GM12878 (cell line): ENCODE measurements at regions not wholly inside any gene's neighbourhood (a gene's known extent, or its start where the extent isn't known, plus 50 kb on each side); places are given as distances from the start of the nearest gene placed in this dataset.

ENCODE experiments used
- ATAC-seq: fragments of 200-7000 bp; cut with Tn5 transposase; 3 replicates; pipeline ENCODE4 v1.9.1; 2020; ENCODE audit warnings: mild to moderate bottlenecking, moderate library complexity
- BruUV-seq: library from RNA; stranded (reverse); fragments of 400-500 nt; replicated peaks from 2 replicates; lab custom pipeline; 2021; lab: Mats Ljungman, UMichigan
- CTCF ChIA-PET: fragments of 300-600 bp; sonication (Branson Sonifier 250); formaldehyde crosslinking; extraction: SDS; loops from one replicate; lab custom pipeline; 2021; ENCODE audit warnings: inconsistent platforms; lab: Yijun Ruan, JAX
- POLR2A ChIA-PET: fragments of 350-600 bp; formaldehyde crosslinking; extraction: SDS; loops from one replicate; lab custom pipeline; 2021; ENCODE audit warnings: inconsistent platforms; lab: Charles Lee
- RAD21 ChIA-PET: fragments of 300-600 bp; sonication (Branson Sonifier 250); formaldehyde crosslinking; loops from one replicate; lab custom pipeline; 2023; ENCODE audit warnings: antibody characterized with exemption; ENCODE audit not compliant: unreplicated experiment; lab: Charles Lee
- SMC1A ChIA-PET: fragments of 300-600 bp; sonication (Branson Sonifier 250); formaldehyde crosslinking; loops from one replicate; lab custom pipeline; 2023; ENCODE audit not compliant: unreplicated experiment, uncharacterized antibody; lab: Charles Lee
- DNase-seq: peaks from one replicate; pipeline ENCODE4 v3.0.0-alpha.2; 2011; ENCODE audit warnings: low read depth, low spot score
- FAIRE-seq: peaks from 3 replicates; lab custom pipeline; 2011; peaks lifted over from hg19 to GRCh38; lab: Jason Lieb, UNC
- H2AFZ ChIP-seq: 2 replicates; pipeline ENCODE4 v1.6.0; 2011; ENCODE audit warnings: low read depth, low read length, control low read depth; ENCODE audit not compliant: control insufficient read depth
- H3K27ac ChIP-seq: 2 replicates; pipeline ENCODE4 v1.5.1; 2011; ENCODE audit warnings: control low read depth; ENCODE audit not compliant: control insufficient read depth, insufficient read depth
- H3K27me3 ChIP-seq, 2 experiments: replicated peaks in 1 of 2; 2 replicates each; pipeline versions ENCODE4 v1.6.0 to v1.6.1; 2011; ENCODE audit warnings: low read length in 1 of 2; ENCODE audit not compliant: control insufficient read depth in 2 of 2, insufficient read depth in 2 of 2
- H3K36me3 ChIP-seq, 2 experiments: 2 replicates each; pipeline ENCODE4 v1.5.1; 2011; ENCODE audit warnings: low read length in 1 of 2; ENCODE audit not compliant: control insufficient read depth in 2 of 2, insufficient read depth in 2 of 2
- H3K4me1 ChIP-seq: 2 replicates; pipeline ENCODE4 v1.6.1; 2011; ENCODE audit warnings: mild to moderate bottlenecking, low read length, moderate library complexity, mixed read lengths; ENCODE audit not compliant: control insufficient read depth, insufficient read depth
- H3K4me2 ChIP-seq: 2 replicates; pipeline ENCODE4 v1.6.0; 2011; ENCODE audit warnings: control low read depth; ENCODE audit not compliant: control insufficient read depth, insufficient read depth
- H3K4me3 ChIP-seq: fragments of 200-600 bp; sonication (generic); 2 replicates; pipeline ENCODE4 v1.5.1; 2016
- H3K79me2 ChIP-seq: 2 replicates; pipeline ENCODE4 v1.6.0; 2011; ENCODE audit warnings: low read length; ENCODE audit not compliant: control insufficient read depth, insufficient read depth
- H3K9ac ChIP-seq: 2 replicates; pipeline ENCODE4 v1.8.0; 2011; ENCODE audit warnings: low read length, control low read depth, mixed read lengths; ENCODE audit not compliant: control insufficient read depth, insufficient read depth
- H3K9me3 ChIP-seq: replicated peaks from 3 replicates; pipeline ENCODE4 v1.5.1; 2011; ENCODE audit warnings: mild to moderate bottlenecking, low read length; ENCODE audit not compliant: control insufficient read depth, insufficient read depth
- H4K20me1 ChIP-seq: 2 replicates; pipeline ENCODE4 v1.6.0; 2011; ENCODE audit not compliant: control insufficient read depth, insufficient read depth
- CHD2 ChIP-seq: IDR thresholded peaks from 2 replicates; pipeline ENCODE4 v1.6.1; 2011; ENCODE audit warnings: low read depth, low read length, improper control_type of control experiment, borderline replicate concordance
- ELK1 ChIP-seq: IDR thresholded peaks from 2 replicates; pipeline ENCODE4 v1.6.1; 2012; ENCODE audit warnings: low read depth, low read length, improper control_type of control experiment
- JUND ChIP-seq: IDR thresholded peaks from 2 replicates; pipeline ENCODE4 v1.6.1; 2012; ENCODE audit warnings: low read depth, mild to moderate bottlenecking, low read length, improper control_type of control experiment, moderate library complexity
- MEF2A ChIP-seq: IDR thresholded peaks from 2 replicates; pipeline ENCODE4 v1.6.1; 2011; ENCODE audit warnings: low read depth, mild to moderate bottlenecking, low read length, moderate library complexity; ENCODE audit not compliant: insufficient read depth
- MYB ChIP-seq: fragments of 150-350 bp; IDR thresholded peaks from 2 replicates; pipeline ENCODE4 v1.6.1; 2014; ENCODE audit warnings: mild to moderate bottlenecking, low read depth, low read length, borderline replicate concordance
- NR2C1 ChIP-seq: fragments of 450-650 bp; IDR thresholded peaks from 2 replicates; pipeline ENCODE4 v1.6.1; 2017; ENCODE audit warnings: antibody characterized with exemption, mild to moderate bottlenecking, moderate library complexity
- SMC3 ChIP-seq: IDR thresholded peaks from 2 replicates; pipeline ENCODE4 v1.6.1; 2011; ENCODE audit warnings: low read length, improper control_type of control experiment, borderline replicate concordance
- SUZ12 ChIP-seq: fragments of 200-600 bp; sonication (generic); IDR thresholded peaks from one replicate; pipeline ENCODE4 v1.6.1; 2018; ENCODE audit warnings: antibody characterized with exemption, mild to moderate bottlenecking; ENCODE audit not compliant: unreplicated experiment
- WGBS: methylation state at CpG from one replicate; pipeline ENCODE4 v1.1.6; 2016; ENCODE audit warnings: low lambda C conversion rate; ENCODE audit not compliant: insufficient replicate concordance, insufficient coverage; ENCODE audit errors: missing lambda C conversion rate; 5-methylcytosine and 5-hydroxymethylcytosine counted together
- in situ Hi-C: fragments of 300-500 bp; cut with MboI; formaldehyde crosslinking; loops from 9 replicates; pipeline ENCODE4 v1.14.3; 2018; ENCODE audit warnings: mixed read lengths
- intact Hi-C: fragments of 100-400 bp; cut with micrococcal nuclease; formaldehyde crosslinking; loops from one replicate; pipeline ENCODE4 v1.14.2; 2022; ENCODE audit not compliant: unreplicated experiment
- TF ChIP-seq, protein P1 (sequence below), 3 experiments: IDR thresholded peaks in 2 of 3; conservative IDR thresholded peaks in 1 of 3; 2 replicates each; pipeline ENCODE4 v1.5.1; 2011; ENCODE audit warnings: low read depth in 3 of 3, low read length in 3 of 3, mild to moderate bottlenecking in 3 of 3, control low read depth in 2 of 3, moderate library complexity in 2 of 3, inconsistent platforms in 1 of 3, mixed read lengths in 1 of 3; ENCODE audit not compliant: control insufficient read depth in 2 of 3, insufficient read depth in 1 of 3; ENCODE audit errors: extremely low read depth in 1 of 3
- TF ChIP-seq, protein P2 (sequence below): fragments of 450-650 bp; formaldehyde crosslinking; IDR thresholded peaks from 2 replicates; pipeline ENCODE4 v1.4.0; 2020; ENCODE audit warnings: mild to moderate bottlenecking, moderate library complexity
- TF ChIP-seq, protein P3 (sequence below): fragments of 150-350 bp; IDR thresholded peaks from 2 replicates; pipeline ENCODE4 v1.6.1; 2016; ENCODE audit warnings: low read depth, low read length

DNA sequence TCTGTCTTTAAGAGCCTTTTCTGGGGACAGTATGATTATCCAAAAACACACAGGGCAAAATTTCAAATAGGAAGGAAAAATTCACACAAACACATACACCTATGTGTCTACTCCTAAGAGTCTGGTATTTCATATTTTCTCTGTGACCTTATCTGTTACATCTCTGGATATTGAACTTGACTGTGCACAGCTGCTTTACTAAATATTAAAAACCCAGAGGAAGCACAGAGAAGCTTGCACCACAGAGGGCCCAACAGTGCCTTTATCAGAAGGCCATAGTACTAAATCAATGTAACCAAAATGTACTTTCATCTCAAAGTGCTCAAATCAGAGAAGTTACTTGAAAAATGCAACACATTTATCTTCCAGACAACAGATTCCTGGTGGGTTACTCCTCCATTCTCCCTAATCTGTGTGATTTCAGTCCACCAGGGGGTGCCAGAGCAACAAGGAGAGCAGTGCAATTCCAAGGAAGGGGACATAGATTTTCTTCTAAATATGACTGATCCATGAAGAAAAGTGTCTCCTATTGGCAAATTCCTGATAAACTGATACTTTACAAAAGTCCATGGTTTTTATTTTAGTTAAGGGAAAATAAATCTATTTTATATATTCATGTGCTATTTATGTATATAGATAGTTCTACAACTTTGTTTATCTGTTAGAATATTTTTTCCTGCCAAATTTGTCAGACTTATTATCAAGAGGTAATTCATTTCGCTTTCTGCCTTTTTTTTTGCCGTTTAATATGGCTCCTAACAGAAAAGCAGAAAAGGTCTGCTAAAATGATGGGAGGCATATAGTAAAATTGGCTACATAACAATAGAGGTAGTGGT lies 617.6 kb downstream of the LRFN5 start:
- Histone ChIP-seq H3K27me3 (no peaks in the 10 kb centered on the region), H2AFZ (no peak overlapping the region), H3K27ac (no peak overlapping the region), H3K4me1 (peaks cover 15% of the 10 kb centered on the region; the same call in 1 of the 2 replicates), H3K9me3 (no peaks in the 10 kb centered on the region), H3K9ac (no peak overlapping the region), H3K79me2 (no peaks in the 10 kb centered on the region), H3K4me2 (no peak overlapping the region), H3K36me3 (no peaks in the 10 kb centered on the region), H3K4me3 (no peak overlapping the region), H4K20me1 (no peaks in the 10 kb centered on the region)
- in situ Hi-C loops: no loop called here
- DNase-seq: peak; percentile 5
- ChIA-PET POLR2A (no interaction called here), SMC1A (interaction anchor here (0.5 to 1.4 kb wide), 3 partner anchors 227 to 321 kb away, joined by 3 read pairs; no protein-coding TSS in a partner anchor), RAD21 (interaction anchor here (0.6 to 1.0 kb wide), 2 partner anchors 19 to 82 kb away, joined by 3 read pairs; no protein-coding TSS in a partner anchor), CTCF (interaction anchor here (1.2 kb wide), 1 partner anchor 52 kb away, joined by 4 read pairs; no protein-coding TSS in a partner anchor)
- FAIRE-seq: no peak
- no TSS peak for BruUV-seq
- peak; percentile 47 for ATAC-seq
- intact Hi-C loops: loop anchor here (2.0 to 5.0 kb wide), 3 partner anchors 113 to 297 kb away; no protein-coding TSS in a partner anchor
- 25% methylated on average over 2 of the region's 2 CpGs for WGBS
- TF ChIP-seq JUND (no peak), CHD2 (no peak), SMC3 (peak; percentile 68; the same call in 1 of the 2 replicates), ELK1 (no peak), SUZ12 (no peak), MEF2A (no peak), MYB (no peak), NR2C1 (no peak)
- TF ChIP-seq, protein P1, sequence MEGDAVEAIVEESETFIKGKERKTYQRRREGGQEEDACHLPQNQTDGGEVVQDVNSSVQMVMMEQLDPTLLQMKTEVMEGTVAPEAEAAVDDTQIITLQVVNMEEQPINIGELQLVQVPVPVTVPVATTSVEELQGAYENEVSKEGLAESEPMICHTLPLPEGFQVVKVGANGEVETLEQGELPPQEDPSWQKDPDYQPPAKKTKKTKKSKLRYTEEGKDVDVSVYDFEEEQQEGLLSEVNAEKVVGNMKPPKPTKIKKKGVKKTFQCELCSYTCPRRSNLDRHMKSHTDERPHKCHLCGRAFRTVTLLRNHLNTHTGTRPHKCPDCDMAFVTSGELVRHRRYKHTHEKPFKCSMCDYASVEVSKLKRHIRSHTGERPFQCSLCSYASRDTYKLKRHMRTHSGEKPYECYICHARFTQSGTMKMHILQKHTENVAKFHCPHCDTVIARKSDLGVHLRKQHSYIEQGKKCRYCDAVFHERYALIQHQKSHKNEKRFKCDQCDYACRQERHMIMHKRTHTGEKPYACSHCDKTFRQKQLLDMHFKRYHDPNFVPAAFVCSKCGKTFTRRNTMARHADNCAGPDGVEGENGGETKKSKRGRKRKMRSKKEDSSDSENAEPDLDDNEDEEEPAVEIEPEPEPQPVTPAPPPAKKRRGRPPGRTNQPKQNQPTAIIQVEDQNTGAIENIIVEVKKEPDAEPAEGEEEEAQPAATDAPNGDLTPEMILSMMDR (IDR thresholded peaks at IDR 0.05 in 2 of 3, conservative IDR thresholded peaks at IDR 0.05 in 1 of 3; ENCODE audit: control insufficient read depth in 2 of 3, extremely low read depth in 1 of 3, insufficient read depth in 1 of 3, low read depth in 3 of 3, low read length in 3 of 3): peak; percentile 65 to 73 (median 66)
- TF ChIP-seq, protein P2, sequence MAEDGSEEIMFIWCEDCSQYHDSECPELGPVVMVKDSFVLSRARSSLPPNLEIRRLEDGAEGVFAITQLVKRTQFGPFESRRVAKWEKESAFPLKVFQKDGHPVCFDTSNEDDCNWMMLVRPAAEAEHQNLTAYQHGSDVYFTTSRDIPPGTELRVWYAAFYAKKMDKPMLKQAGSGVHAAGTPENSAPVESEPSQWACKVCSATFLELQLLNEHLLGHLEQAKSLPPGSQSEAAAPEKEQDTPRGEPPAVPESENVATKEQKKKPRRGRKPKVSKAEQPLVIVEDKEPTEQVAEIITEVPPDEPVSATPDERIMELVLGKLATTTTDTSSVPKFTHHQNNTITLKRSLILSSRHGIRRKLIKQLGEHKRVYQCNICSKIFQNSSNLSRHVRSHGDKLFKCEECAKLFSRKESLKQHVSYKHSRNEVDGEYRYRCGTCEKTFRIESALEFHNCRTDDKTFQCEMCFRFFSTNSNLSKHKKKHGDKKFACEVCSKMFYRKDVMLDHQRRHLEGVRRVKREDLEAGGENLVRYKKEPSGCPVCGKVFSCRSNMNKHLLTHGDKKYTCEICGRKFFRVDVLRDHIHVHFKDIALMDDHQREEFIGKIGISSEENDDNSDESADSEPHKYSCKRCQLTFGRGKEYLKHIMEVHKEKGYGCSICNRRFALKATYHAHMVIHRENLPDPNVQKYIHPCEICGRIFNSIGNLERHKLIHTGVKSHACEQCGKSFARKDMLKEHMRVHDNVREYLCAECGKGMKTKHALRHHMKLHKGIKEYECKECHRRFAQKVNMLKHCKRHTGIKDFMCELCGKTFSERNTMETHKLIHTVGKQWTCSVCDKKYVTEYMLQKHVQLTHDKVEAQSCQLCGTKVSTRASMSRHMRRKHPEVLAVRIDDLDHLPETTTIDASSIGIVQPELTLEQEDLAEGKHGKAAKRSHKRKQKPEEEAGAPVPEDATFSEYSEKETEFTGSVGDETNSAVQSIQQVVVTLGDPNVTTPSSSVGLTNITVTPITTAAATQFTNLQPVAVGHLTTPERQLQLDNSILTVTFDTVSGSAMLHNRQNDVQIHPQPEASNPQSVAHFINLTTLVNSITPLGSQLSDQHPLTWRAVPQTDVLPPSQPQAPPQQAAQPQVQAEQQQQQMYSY (CRISPR knock-in tag): no peak
- TF ChIP-seq, protein P3, sequence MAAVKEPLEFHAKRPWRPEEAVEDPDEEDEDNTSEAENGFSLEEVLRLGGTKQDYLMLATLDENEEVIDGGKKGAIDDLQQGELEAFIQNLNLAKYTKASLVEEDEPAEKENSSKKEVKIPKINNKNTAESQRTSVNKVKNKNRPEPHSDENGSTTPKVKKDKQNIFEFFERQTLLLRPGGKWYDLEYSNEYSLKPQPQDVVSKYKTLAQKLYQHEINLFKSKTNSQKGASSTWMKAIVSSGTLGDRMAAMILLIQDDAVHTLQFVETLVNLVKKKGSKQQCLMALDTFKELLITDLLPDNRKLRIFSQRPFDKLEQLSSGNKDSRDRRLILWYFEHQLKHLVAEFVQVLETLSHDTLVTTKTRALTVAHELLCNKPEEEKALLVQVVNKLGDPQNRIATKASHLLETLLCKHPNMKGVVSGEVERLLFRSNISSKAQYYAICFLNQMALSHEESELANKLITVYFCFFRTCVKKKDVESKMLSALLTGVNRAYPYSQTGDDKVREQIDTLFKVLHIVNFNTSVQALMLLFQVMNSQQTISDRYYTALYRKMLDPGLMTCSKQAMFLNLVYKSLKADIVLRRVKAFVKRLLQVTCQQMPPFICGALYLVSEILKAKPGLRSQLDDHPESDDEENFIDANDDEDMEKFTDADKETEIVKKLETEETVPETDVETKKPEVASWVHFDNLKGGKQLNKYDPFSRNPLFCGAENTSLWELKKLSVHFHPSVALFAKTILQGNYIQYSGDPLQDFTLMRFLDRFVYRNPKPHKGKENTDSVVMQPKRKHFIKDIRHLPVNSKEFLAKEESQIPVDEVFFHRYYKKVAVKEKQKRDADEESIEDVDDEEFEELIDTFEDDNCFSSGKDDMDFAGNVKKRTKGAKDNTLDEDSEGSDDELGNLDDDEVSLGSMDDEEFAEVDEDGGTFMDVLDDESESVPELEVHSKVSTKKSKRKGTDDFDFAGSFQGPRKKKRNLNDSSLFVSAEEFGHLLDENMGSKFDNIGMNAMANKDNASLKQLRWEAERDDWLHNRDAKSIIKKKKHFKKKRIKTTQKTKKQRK: no peak
